HFFc6 (cell line): ENCODE measurements at regions not wholly inside any gene's neighbourhood (a gene's known extent, or its start where the extent isn't known, plus 50 kb on each side); places are given as distances from the start of the nearest gene placed in this dataset.

Experiments
- DNase-seq: peaks from one replicate; pipeline ENCODE4 v3.0.0-alpha.2; 2018
- H3K27ac Mint-ChIP-seq: 2 replicates; pipeline ENCODE4 v1.8.0; 2020; ENCODE audit warnings: mild to moderate bottlenecking, mixed read lengths
- H3K27me3 Mint-ChIP-seq: 2 replicates; pipeline ENCODE4 v1.8.0; 2021; ENCODE audit warnings: mild to moderate bottlenecking, moderate library complexity, mixed read lengths; ENCODE audit not compliant: insufficient read depth
- H3K36me3 Mint-ChIP-seq: 2 replicates; pipeline ENCODE4 v1.8.0; 2021; ENCODE audit warnings: low read depth, mixed read lengths
- H3K4me1 Mint-ChIP-seq: 2 replicates; pipeline ENCODE4 v1.8.0; 2020; ENCODE audit warnings: low read depth, mixed read lengths
- H3K4me3 Mint-ChIP-seq: 2 replicates; pipeline ENCODE4 v1.8.0; 2020; ENCODE audit warnings: mild to moderate bottlenecking, moderate library complexity, mixed read lengths
- H3K9me3 Mint-ChIP-seq: 2 replicates; pipeline ENCODE4 v1.8.0; 2020; ENCODE audit warnings: mild to moderate bottlenecking, mixed read lengths
- CTCF ChIP-seq: fragments of 200-600 bp; sonication (generic); IDR thresholded peaks from 2 replicates; pipeline ENCODE4 v1.5.0; 2021; ENCODE audit warnings: antibody characterized with exemption, mild to moderate bottlenecking

- H3K4me1 Mint-ChIP-seq, result no peaks in the 10 kb centered on the region
- H3K27ac Mint-ChIP-seq, result no peak overlapping the region
- DNase-seq, result no peak
- H3K27me3 Mint-ChIP-seq, result no peaks in the 10 kb centered on the region; the same call in 1 of the 2 replicates
- peaks cover 33% of the 10 kb centered on the region for H3K9me3 Mint-ChIP-seq
- no peak for TF ChIP-seq CTCF
- H3K4me3 Mint-ChIP-seq, result no peak overlapping the region
- no peaks in the 10 kb centered on the region for H3K36me3 Mint-ChIP-seq
Observed at GRCh38 chr16:26330654-26331053, 638.9 kb downstream of the HS3ST4 start.

- TF ChIP-seq CTCF, result no peak
- Mint-ChIP-seq H3K4me3 (no peak overlapping the region), H3K4me1 (no peaks in the 10 kb centered on the region), H3K36me3 (no peaks in the 10 kb centered on the region), H3K27me3 (no peaks in the 10 kb centered on the region; the same call in none of the 2 replicates), H3K27ac (no peak overlapping the region), H3K9me3 (peaks cover 40% of the 10 kb centered on the region)
- DNase-seq, result no peak
Observed at GRCh38 chr16:26334218-26335111, 642.7 kb downstream of the HS3ST4 start.

- H3K4me1 Mint-ChIP-seq, result no peaks in the 10 kb centered on the region
- peaks cover 37% of the 10 kb centered on the region for H3K9me3 Mint-ChIP-seq
- H3K4me3 Mint-ChIP-seq, result no peak overlapping the region
- no peaks in the 10 kb centered on the region; the same call in 1 of the 2 replicates for H3K27me3 Mint-ChIP-seq
- H3K36me3 Mint-ChIP-seq, result no peaks in the 10 kb centered on the region
- no peak for DNase-seq
- TF ChIP-seq CTCF, result no peak
- H3K27ac Mint-ChIP-seq, result no peak overlapping the region
Observed at GRCh38 chr16:26335236-26335853, 643.6 kb downstream of the HS3ST4 start.

GRCh38 chr16:26342621-26343020 is 650.9 kb downstream of the HS3ST4 start:
- DNase-seq, result no peak
- no peaks in the 10 kb centered on the region for H3K4me1 Mint-ChIP-seq
- no peaks in the 10 kb centered on the region for H3K36me3 Mint-ChIP-seq
- no peaks in the 10 kb centered on the region; the same call in 1 of the 2 replicates for H3K27me3 Mint-ChIP-seq
- TF ChIP-seq CTCF, result no peak
- H3K9me3 Mint-ChIP-seq, result peaks cover 40% of the 10 kb centered on the region
- H3K4me3 Mint-ChIP-seq, result no peak overlapping the region
- no peak overlapping the region for H3K27ac Mint-ChIP-seq

- no peak for TF ChIP-seq CTCF
- Mint-ChIP-seq H3K36me3 (no peaks in the 10 kb centered on the region), H3K27me3 (no peaks in the 10 kb centered on the region; the same call in 1 of the 2 replicates), H3K9me3 (peaks cover 53% of the 10 kb centered on the region), H3K27ac (no peak overlapping the region), H3K4me3 (no peak overlapping the region), H3K4me1 (no peaks in the 10 kb centered on the region)
- DNase-seq, result no peak
Observed at GRCh38 chr16:26344240-26344776, 652.5 kb downstream of the HS3ST4 start.
